GM19351 (cell line): ENCODE measurements at regions not wholly inside any gene's neighbourhood (a gene's known extent, or its start where the extent isn't known, plus 50 kb on each side); places are given as distances from the start of the nearest gene placed in this dataset.
A peak's percentile ranks its signal among the peaks of the same experiment; 100 is the strongest.

Experiments used
- ATAC-seq: cut with Tn5 transposase; IDR thresholded peaks from one replicate; pipeline ENCODE4 v1.9.1; 2021; ENCODE audit warnings: mild to moderate bottlenecking, moderate library complexity; ENCODE audit not compliant: unreplicated experiment

DNA sequence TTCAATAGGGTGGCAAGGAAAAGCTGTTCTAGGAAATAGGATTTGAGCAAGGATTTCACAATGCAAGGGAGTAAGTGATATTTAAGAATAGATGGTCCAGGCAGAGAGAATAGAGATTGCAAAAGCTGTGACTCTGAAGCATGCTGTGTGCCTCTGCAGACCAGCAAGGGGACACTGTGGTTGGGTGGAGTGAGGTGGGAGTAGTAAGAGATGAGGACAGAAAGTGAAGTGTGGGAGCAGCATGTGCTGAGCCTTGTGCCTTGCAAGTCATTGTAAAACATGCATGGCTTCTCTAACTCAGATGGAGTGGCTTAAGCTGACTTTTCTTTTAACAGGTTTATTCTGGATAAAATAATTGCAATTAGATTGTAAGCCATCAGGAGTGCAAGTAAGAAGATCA is 442.4 kb downstream of the CCSER2 start:
- ATAC-seq, result no peak

DNA sequence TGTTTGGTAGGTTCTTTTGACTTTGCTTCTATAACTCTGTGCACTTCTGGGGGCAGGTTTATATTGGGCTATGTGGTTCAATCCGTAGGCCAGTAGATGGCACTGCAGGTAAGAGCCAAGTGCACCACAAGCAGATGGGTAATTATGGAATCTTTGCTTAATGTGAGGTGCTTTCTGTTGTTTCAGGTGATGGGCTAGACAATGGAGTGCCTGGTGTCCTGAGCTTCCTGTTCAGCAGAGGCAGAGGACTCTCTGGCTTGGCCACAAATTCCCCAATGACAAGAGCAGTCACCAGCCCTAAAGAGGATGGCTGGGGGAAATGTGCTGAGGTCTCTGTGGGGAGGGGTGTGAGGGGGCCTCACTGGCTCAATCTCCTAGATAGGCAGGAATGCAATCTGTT is 455.0 kb downstream of the CCSER2 start:
- ATAC-seq, result peak; percentile 94

DNA sequence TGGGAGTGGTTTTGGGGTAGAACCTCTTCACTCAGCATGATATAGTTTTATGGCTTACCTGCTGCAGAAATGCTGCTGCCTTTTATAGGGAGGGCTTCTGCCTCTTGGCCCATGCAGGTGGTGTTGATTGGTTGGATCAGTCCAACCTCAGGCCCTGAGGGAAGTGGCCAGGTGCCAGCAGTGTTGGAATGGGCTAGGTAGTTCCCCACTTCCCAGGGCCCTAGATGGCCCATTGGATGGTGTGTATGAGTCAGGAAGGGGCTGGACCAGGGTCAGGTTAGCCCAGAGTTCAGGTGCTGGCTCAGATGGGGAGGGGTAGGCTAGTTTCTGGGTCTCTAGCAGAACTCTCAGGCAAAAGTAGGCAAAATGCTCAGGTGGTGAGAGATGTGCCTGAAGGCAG is 455.5 kb downstream of the CCSER2 start:
- ATAC-seq, result no peak

DNA sequence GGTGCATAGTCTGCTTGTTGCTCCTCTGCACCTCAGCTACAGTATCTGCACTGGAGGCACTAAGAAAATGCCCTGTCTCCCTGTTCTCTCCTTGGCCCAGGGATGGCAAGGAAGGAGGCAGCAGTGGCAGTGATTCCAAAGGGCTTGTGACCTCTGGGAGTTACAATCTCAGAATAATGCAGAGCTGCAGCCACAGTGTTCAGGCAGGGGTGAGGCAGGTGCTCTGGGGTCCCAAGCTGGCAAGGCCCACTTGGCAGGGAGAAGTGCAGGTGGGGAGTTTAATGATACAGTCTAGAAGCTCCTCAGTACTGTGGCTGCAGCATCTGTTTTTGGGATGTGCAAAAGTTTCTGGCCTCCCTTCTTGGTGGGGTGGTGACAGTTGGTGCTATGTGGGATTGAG is 456.4 kb downstream of the CCSER2 start:
- ATAC-seq, result no peak

DNA sequence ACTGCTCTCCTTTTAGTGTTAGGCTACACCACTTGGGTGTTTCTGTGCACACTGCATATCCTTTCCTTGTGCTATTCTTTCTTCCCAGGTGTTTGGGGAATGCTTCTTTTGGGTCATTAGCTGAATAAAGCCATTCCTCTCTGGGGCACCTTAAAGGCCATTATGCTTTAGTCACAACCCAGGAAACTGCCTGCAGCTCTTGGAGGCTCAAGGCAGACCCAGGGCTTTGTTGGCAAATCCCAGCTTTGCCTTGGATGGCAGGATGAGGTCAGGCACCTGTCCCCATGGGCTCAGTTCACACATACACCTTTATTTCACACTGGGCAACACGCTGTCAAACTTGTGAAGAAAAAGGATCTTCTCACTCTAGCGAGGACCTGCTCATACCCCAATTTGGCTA is 460.6 kb downstream of the CCSER2 start:
- no peak for ATAC-seq

DNA sequence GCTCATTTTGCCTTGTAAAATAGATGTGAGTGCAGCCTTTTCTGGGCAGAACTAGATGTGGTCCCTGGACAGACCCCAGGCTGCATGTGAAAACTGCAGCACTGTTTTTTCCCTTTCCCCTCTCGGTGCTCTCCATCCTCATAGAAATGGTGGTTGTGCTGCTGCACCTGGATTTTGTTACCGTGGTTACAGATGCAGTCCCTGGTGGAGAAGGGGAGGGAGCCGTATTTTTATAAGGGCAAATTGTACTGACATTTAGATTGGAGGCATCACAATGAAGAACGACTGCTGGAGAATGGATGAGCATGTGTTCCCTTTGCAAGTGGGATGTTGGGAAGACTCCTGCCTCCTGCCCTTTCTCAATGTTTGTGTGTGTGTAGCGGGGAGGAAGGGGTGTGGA is 469.9 kb downstream of the CCSER2 start:
- no peak for ATAC-seq

DNA sequence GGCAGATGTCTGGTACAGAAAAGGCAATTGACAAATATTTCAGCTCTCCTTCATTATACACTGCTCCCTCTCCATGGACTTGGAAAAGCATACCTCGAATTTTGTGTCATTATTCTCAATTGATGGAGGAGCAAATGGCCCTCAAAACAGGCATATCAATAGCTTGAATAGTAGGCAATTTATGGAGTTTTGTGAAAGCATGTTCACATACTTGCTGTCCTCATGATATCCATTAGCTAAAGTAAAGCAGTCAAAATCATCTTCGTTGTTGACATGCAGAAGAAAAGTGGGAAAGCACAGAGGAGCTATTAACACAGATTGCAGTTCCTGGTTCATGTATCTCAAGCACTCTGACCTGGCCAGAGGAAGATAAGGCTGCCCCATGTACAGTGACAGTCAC is 472.8 kb downstream of the CCSER2 start:
- no peak for ATAC-seq

DNA sequence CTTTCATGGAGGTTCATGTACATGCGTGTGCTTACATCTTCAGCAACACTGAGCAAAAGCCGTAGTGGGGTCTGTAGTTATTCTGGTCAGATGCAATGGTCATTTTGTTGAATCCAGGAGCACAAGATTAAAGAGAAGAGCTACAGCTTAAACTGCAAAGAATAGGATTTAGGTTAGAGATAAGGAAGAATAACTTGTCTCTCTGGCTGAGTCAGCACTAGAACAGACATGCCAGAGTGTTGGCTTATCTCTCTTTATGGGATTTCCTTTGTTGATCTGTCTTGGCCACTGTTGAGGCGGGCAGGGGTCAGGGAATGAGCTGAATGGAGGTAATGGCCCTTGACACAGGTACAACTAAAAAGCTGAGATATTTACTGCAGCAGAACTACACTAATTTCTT is 473.5 kb downstream of the CCSER2 start:
- no peak for ATAC-seq

DNA sequence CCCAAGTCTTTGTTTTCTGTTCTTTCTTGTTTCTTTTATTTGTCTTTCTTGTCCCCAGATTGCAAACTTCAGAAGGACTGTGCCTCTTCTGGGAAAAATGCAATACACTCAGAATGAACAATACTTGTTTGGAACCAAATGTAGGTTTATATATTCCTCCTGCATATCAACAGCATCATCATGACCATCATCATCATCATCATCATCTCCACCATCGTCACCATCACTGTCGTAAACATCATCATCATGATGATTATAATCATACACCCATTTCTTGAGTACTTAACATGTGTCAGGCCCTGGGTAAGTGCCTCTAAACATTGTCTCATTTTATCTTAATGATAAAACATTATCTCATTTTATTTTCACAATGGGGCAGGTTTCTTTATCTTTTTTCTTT is 476.8 kb downstream of the CCSER2 start:
- no peak for ATAC-seq

DNA sequence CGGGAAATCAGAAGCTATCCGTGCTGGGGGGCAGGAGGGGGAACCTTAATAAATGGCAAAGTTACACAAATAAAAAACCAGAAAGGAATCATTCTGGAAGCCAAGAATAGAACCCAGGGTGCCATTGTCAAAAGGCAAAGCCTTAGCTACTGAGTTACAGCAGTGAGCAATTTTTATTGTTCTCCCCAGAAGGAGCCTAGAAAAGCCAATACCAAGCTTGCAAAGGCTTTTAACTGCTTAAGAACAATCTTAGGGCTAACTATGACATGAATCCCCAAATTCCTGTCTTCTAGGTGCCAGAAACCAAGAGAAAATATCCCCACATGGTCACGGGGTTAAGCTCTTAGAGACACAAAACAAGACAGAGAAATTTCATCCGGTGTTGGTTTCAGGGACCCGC is 482.7 kb downstream of the CCSER2 start:
- no peak for ATAC-seq

DNA sequence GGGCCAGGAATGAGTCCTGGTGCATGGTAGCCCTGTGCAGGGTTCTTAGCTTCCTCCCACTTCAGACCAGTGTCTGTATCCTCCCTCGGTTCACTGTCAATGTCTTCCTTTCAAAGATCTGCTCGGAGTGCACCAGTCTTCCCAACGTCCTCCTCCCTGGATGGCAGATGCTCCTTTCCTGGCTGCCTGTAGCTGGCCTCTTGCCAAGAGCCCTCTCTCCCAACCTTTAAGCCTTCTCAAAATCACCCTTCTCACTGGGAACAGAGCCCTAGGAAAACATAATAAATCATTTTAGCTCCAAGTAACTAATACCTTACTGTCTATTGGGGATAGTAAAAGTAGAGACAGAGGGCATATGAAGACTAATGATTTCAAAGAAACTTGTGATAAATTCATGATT is 490.6 kb downstream of the CCSER2 start:
- no peak for ATAC-seq

DNA sequence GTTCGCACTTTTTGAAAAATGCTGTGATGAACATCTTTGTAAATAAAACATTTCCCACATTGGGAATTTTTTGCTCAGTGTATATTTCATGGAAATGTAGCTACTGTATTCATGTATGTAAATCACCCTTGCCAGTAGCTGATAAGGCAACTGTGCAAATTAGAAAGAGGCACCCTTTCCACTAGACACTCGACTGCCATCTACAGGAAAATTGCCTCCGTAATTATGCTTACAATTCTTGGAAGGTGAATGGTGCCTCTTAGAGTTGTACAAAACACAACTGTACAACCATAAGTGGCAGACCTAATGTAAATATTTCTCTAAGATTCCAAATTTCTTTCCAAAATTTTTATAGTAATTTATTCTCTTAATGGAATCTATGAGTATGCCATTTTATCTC is 491.7 kb downstream of the CCSER2 start:
- peak; percentile 45 for ATAC-seq

DNA sequence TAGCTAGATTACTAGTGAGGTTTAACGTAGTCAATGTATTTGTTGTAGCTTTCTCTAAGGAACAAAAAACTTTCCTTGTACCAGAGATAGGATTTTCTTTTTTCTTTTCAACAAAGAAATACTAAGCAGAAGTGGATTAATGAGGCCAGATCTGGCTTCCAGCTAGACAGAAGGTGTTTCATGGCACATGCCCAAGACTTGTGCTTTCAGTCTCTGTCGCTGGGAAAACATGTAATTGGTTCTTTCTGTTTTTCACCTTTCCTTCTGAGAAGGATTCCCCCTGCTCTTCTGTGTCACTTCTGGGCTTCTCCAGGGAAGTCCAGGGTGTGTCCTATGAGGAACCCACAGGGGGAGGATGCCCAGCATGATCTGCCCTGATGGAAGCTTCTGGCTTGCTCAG is 492.2 kb downstream of the CCSER2 start:
- ATAC-seq, result no peak

DNA sequence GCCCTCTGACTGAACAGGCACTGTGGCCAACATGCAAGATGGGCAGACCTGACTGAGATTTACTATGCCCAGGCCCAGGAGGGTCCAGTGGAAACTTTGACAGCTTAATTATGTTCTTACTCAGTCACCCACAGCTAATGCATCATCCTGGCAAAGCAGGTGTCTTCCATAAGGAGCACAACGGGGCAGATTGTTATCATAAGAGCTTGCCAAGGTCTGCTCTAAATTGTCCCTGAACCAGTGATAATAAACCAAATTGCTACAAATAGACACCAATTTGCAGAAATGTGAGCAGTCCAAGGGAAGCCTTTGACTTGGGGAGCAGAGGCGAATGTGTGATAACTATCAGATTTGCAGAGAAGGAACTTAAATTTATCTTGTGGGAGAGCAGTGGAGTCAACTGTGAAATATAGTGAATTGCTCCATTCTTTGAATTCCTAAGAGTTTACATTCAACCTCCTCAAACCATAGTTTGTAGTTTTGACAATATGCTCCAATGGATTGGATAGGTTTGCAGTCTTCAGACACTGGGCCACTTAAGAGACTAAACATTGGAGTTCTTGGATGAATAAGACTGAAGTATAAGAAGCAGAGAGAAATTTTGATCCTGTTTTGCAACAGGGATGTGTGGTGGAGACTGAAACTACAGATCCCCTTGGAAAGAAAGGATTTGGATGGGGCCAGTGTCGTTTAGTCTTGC is 494.7 kb downstream of the CCSER2 start:
- no peak for ATAC-seq

DNA sequence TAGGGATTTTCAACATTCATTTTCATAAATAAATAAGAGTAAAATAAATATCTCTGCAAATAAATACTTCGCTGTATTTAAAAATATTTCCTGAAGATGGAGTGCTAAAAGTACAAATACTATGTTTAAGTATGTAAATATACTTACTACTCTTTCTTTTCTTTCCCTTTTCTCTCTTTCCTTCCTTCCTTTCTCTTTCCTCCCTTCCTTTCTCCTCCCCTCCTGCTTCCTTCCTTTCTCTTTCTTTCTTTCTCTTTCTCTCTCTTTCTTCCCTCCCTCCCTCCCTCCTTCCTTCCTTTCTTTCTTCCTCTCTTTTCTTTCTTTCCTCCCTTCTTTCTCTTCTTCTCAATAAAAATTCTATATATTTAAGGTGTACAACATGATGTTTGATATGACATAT is 496.1 kb downstream of the CCSER2 start:
- no peak for ATAC-seq

DNA sequence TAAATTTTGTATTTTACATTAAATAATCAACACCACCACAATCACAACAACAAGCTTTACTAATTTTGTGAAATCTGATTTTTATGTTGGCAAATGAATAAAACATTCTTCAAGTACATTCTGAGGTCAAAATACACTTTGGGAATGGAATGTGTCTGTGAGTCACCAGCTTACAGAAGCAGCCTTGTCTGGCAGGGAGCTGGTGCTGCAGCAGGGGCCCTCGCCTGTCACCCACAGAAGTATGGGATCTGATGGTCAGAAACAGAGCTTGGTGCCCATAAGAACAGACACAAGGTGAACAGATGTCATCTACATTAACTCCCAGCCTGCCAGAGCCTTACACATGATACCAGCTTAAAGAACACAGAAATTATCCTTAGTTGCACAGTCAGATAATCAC is 496.9 kb downstream of the CCSER2 start:
- ATAC-seq, result no peak

DNA sequence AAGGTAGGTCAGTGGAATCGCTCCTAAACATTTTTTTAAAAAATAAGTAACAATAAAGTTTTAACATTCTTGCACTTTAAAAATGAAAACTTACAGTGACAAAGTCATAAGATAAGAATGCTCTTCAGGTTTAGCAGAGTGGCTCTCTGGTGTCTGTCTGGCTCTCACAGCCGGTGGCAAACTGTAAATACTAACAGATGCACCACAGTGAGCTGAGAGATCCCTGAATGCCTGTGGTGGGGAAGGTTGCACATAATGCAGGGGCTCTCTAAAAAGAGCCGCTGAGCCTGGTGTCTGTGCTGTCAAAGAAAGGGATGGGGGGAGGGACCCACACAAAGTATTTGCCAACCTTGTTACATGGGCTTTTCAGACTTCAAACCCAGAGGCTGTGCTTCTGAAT is 498.3 kb downstream of the CCSER2 start:
- no peak for ATAC-seq

DNA sequence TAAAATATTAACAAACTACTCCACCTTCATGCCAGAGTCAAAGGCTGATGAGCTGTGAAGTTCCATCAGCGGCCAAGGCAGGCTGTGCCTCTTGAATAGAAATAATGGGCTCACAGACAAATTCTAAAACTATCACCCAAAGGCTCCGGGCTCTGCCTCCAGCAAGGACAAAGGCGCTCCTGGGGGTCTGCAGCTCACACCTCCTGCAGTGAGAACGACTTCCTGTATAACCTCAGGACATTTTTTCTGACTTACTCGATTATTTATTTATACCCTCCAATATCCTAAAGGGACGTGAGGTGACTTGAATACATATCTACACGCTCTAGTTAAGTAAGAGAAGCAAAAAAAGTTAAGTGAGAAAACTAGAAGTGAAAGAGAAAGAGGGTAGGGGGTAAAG is 500.7 kb downstream of the CCSER2 start:
- no peak for ATAC-seq

DNA sequence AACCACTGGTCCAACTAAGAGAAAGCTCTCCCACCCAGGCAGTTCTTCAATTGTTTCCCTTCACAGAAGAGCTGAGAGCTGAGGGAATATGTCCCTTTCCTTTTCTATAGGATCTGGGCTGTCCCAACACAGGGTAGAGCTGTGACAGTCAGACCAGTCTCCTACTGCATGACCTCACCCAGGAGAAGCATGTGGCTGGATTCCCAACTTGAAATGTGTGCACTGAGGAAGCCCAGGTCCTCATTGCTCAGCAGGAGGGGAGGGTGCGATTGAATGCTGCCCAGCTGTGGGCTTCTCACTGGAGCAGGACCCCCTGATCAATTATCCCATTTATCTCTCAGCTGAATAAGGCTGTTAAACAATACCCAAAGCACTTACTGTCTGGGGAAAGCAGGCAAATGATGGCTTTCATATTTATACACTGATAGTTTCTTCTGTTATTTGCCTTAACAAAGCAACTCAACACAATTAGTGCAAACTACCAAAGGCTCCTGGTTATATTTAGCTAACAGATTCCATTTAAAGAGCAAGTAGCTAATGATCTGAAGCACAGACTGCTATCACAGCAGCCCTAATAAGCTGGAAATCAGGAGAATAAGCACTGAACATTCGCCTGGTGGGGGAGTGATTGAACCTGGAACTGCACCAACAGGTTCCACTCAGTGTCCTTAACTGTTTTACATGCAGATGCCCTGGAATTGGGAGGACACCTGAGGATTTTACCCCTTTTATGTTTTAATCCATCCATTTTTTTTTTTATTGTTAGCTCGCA is 508.8 kb downstream of the CCSER2 start:
- ATAC-seq, result no peak

DNA sequence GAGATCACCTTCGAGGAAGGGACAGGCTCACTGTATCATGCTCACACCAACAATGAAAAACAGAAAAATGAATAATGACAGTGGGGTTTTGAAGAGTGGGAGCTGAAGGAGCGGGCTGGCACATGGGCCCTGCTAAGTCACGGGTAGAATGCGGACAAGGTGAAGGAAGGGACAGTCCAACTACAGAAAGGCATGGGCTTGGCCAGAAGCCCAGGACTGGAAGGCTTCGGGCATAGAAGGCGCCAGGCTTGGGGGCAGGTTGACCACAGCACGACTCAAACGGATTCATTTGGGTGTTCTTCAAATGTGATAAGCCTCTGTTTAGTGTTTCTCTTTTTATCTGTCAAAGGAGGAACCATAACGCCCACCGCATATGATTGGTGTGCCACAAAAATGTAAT is 509.5 kb downstream of the CCSER2 start:
- ATAC-seq, result no peak

DNA sequence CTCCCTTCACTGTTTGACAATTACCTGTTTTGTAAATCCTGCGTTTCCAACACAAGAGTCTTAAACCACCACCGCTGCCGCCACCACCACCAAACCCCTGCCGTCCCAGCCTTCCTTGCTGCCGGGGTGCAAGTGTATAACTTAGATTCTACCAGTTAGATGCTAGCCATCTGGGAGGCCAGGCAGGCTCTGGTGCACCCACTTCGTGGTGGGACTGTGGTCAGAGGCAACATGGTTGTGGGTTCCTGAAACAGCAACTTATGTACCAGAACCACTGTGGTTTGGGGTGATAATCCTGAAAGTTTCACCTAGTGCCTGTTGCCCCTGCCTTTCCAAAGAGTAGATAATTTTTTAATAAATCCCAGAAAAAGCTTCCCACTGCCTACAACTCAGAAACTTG is 510.5 kb downstream of the CCSER2 start:
- ATAC-seq, result no peak

DNA sequence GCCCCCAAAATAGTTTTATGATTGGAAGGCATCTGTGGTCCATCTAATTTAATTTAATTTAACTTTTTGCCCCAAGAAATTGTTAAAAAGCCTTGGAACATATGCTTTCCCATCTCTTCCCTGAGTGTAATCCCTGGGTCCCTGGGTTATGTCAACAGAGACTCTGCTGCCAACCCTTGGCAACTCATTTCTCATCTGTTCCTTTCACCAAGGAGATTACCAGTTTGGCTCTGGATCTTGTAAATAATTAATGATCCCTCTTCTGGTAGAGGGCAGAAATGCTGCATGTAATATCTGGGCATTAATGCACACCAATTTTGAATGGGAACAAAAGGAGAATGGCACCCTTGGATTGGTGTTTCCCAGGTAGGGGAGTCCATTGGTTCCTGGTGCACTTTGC is 514.2 kb downstream of the CCSER2 start:
- ATAC-seq, result no peak

DNA sequence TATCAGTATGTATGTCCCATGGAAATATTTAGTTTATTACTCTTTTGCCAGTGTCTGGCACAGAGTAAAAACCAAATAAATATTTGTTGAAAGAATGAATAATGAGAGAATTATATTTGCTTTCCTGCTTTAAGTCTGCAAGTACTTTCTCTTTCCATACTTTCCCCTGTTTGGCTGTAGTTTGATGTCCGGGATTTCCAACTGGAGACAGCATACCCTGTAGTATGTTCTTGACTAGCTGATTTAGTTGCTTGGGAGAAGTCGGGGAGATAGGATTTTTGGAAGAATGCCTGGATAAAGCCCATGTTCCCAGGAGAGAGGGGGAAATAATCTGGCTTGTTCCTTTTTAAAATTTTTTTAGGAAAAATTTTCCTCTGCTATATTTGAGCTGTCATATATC is 516.1 kb downstream of the CCSER2 start:
- ATAC-seq, result no peak
